ENCODE measurements at regions not wholly inside any gene's neighbourhood (a gene's known extent, or its start where the extent isn't known, plus 50 kb on each side); places are given as distances from the start of the nearest gene placed in this dataset.

GRCh38 chr6:135753196-135753595 lies 98.3 kb upstream of the PDE7B start:
- Mint-ChIP-seq H3K27ac (no peak overlapping the region), H3K36me3 (ENCODE audit: low read depth) (no peaks in the 10 kb centered on the region), H3K4me1 (ENCODE audit: low read depth) (peaks cover 5% of the 10 kb centered on the region; the same call in 1 of the 2 replicates), H3K4me3 (no peak overlapping the region), H3K9me3 (no peaks in the 10 kb centered on the region), H3K27me3 (ENCODE audit: insufficient read depth) (no peaks in the 10 kb centered on the region)
- TF ChIP-seq, protein P1, sequence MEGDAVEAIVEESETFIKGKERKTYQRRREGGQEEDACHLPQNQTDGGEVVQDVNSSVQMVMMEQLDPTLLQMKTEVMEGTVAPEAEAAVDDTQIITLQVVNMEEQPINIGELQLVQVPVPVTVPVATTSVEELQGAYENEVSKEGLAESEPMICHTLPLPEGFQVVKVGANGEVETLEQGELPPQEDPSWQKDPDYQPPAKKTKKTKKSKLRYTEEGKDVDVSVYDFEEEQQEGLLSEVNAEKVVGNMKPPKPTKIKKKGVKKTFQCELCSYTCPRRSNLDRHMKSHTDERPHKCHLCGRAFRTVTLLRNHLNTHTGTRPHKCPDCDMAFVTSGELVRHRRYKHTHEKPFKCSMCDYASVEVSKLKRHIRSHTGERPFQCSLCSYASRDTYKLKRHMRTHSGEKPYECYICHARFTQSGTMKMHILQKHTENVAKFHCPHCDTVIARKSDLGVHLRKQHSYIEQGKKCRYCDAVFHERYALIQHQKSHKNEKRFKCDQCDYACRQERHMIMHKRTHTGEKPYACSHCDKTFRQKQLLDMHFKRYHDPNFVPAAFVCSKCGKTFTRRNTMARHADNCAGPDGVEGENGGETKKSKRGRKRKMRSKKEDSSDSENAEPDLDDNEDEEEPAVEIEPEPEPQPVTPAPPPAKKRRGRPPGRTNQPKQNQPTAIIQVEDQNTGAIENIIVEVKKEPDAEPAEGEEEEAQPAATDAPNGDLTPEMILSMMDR (IDR thresholded peaks at IDR 0.05), result no peak
- DNase-seq, result no peak

GRCh38 chr6:135759831-135760230 lies 91.7 kb upstream of the PDE7B start:
- no peaks in the 10 kb centered on the region for H3K27me3 Mint-ChIP-seq (ENCODE audit: insufficient read depth)
- TF ChIP-seq, protein P1 (IDR thresholded peaks at IDR 0.05), result no peak
- peaks cover 7% of the 10 kb centered on the region; the same call in 1 of the 2 replicates for H3K36me3 Mint-ChIP-seq (ENCODE audit: low read depth)
- no peaks in the 10 kb centered on the region for H3K4me1 Mint-ChIP-seq (ENCODE audit: low read depth)
- no peak overlapping the region for H3K4me3 Mint-ChIP-seq
- no peak for DNase-seq
- no peak overlapping the region for H3K27ac Mint-ChIP-seq
- peaks cover 9% of the 10 kb centered on the region for H3K9me3 Mint-ChIP-seq

DNA sequence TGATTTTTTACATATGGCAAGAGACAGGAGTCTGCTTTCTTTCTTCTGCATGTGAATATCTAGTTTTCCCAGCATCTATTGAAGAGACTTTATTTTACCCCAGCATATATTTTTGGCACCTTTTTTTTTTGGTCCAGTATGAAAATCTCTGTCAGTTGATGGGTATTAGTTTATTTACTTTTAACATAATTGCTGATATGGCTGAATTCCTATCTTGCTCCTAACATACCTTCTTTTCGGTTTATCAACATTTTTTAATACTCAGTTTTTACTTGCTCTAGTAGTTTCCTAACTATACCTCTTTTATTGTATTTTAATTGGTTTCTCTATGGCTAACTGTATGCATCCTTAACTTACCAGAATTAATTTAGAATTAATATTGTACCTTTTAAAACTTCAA lies 77.5 kb upstream of the PDE7B start:
- H3K36me3 Mint-ChIP-seq (ENCODE audit: low read depth), result no peaks in the 10 kb centered on the region
- H3K4me1 Mint-ChIP-seq (ENCODE audit: low read depth), result no peaks in the 10 kb centered on the region
- no peak overlapping the region for H3K4me3 Mint-ChIP-seq
- no peak for DNase-seq
- no peaks in the 10 kb centered on the region; the same call in 1 of the 2 replicates for H3K9me3 Mint-ChIP-seq
- no peak overlapping the region for H3K27ac Mint-ChIP-seq
- no peaks in the 10 kb centered on the region for H3K27me3 Mint-ChIP-seq (ENCODE audit: insufficient read depth)
- TF ChIP-seq, protein P1 (IDR thresholded peaks at IDR 0.05), result no peak

- Mint-ChIP-seq H3K4me3 (no peak overlapping the region), H3K9me3 (no peaks in the 10 kb centered on the region), H3K27me3 (ENCODE audit: insufficient read depth) (no peaks in the 10 kb centered on the region), H3K36me3 (ENCODE audit: low read depth) (no peaks in the 10 kb centered on the region), H3K27ac (no peak overlapping the region), H3K4me1 (ENCODE audit: low read depth) (peaks cover 10% of the 10 kb centered on the region)
- DNase-seq, result no peak
- TF ChIP-seq, protein P1 (IDR thresholded peaks at IDR 0.05), result no peak
These were observed 72.3 kb upstream of the PDE7B start for GRCh38 chr6:135779213-135779612.

- Mint-ChIP-seq H3K36me3 (ENCODE audit: low read depth) (no peaks in the 10 kb centered on the region), H3K27ac (no peak overlapping the region), H3K9me3 (no peaks in the 10 kb centered on the region), H3K27me3 (ENCODE audit: insufficient read depth) (no peaks in the 10 kb centered on the region), H3K4me3 (no peak overlapping the region), H3K4me1 (ENCODE audit: low read depth) (peaks cover 10% of the 10 kb centered on the region)
- TF ChIP-seq, protein P1 (IDR thresholded peaks at IDR 0.05), result no peak
- DNase-seq, result no peak
These were observed 71.2 kb upstream of the PDE7B start for GRCh38 chr6:135780326-135780725.

DNA sequence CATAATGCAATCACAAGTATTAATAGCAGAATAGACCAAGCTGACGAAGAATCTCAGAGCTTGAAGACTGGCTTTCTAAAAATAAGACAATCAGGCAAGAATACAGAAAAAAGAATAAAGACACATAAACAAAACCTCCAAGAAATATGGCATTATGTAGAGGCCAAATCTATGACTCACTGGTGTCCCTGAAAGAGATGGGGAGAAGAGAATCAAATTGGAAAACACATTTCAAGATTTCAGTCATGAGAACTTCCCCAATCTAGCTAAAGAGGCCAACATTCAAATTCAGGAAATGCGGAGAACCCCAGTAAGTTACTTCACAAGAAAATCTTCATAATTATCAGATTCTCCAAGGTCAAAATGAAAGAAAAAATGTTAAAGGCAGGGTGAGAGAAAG lies 69.0 kb upstream of the PDE7B start:
- no peak overlapping the region for H3K27ac Mint-ChIP-seq
- DNase-seq, result no peak
- no peaks in the 10 kb centered on the region for H3K9me3 Mint-ChIP-seq
- no peaks in the 10 kb centered on the region for H3K36me3 Mint-ChIP-seq (ENCODE audit: low read depth)
- H3K4me3 Mint-ChIP-seq, result no peak overlapping the region
- peaks cover 10% of the 10 kb centered on the region for H3K4me1 Mint-ChIP-seq (ENCODE audit: low read depth)
- H3K27me3 Mint-ChIP-seq (ENCODE audit: insufficient read depth), result no peaks in the 10 kb centered on the region
- TF ChIP-seq, protein P1 (IDR thresholded peaks at IDR 0.05), result no peak

Data from HFFc6 (cell line).